HCT116 (cell line): ENCODE measurements at regions not wholly inside any gene's neighbourhood (a gene's known extent, or its start where the extent isn't known, plus 50 kb on each side); places are given as distances from the start of the nearest gene placed in this dataset.

Experiments
- ATAC-seq: fragments of 200-7000 bp; cut with Tn5 transposase; 2 replicates; pipeline ENCODE4 v1.9.1; 2020; ENCODE audit warnings: mild to moderate bottlenecking, moderate library complexity
- BruUV-seq: library from RNA; stranded (reverse); fragments of 400-500 nt; replicated peaks from 2 replicates; lab custom pipeline; 2021; lab: Mats Ljungman, UMichigan
- CTCF ChIA-PET: fragments of 300-600 bp; sonication (Branson Sonifier 250); formaldehyde crosslinking; loops from one replicate; lab custom pipeline; 2021; ENCODE audit warnings: antibody characterized with exemption; lab: Charles Lee
- POLR2A ChIA-PET: fragments of 300-600, 350-600 bp; sonication (Branson Sonifier 250); formaldehyde crosslinking; loops from one replicate; lab custom pipeline; 2021; ENCODE audit warnings: antibody characterized with exemption; lab: Charles Lee
- RAD21 ChIA-PET, 2 experiments: fragments of 300-600 bp; sonication (Branson Sonifier 250); formaldehyde crosslinking; loops; one replicate each; lab custom pipeline; 2023; ENCODE audit warnings: low total read pairs in 2 of 2; ENCODE audit not compliant: uncharacterized antibody in 2 of 2, unreplicated experiment in 2 of 2, low non-redundant PET in 1 of 2; lab: Charles Lee
- DNase-seq: peaks from one replicate; pipeline ENCODE4 v3.0.0-alpha.2; 2010; ENCODE audit warnings: low read depth, low spot score
- H2AFZ ChIP-seq: fragments of 200-600 bp; shearing (Covaris generic), sonication (generic); 2 replicates; pipeline ENCODE4 v1.6.1; 2017; ENCODE audit warnings: low read depth, mixed run types, mixed read lengths, antibody characterized with exemption, low read length; ENCODE audit not compliant: poor library complexity, severe bottlenecking
- H3K27ac ChIP-seq: 2 replicates; pipeline ENCODE4 v1.5.1; 2012; ENCODE audit warnings: low read depth, low read length
- H3K27me3 ChIP-seq: fragments of 200-600 bp; sonication (generic); 2 replicates; pipeline ENCODE4 v1.6.1; 2016; ENCODE audit warnings: mixed run types, low read length, mixed read lengths; ENCODE audit not compliant: insufficient read depth
- H3K36me3 ChIP-seq, 2 experiments: fragments of 200-500 bp in 1 of 2; fragments of 200-600 bp in 1 of 2; sonication (Bioruptor generic) in 1 of 2; sonication (generic) in 1 of 2; 2 replicates each; pipeline versions ENCODE4 v1.5.1 to v1.6.1; 2014 to 2016; ENCODE audit warnings: low read length in 2 of 2, inconsistent platforms in 1 of 2, mixed read lengths in 1 of 2, mixed run types in 1 of 2; ENCODE audit not compliant: insufficient read depth in 2 of 2, control insufficient read depth in 1 of 2
- H3K4me1 ChIP-seq, 2 experiments: fragments of 200-600 bp in 1 of 2; sonication (generic) in 1 of 2; 2 replicates each; pipeline versions ENCODE4 v1.5.1 to v1.6.1; 2012 to 2017; ENCODE audit warnings: low read length in 2 of 2, inconsistent platforms in 1 of 2, mild to moderate bottlenecking in 1 of 2, mixed read lengths in 1 of 2, mixed run types in 1 of 2, moderate library complexity in 1 of 2; ENCODE audit not compliant: insufficient read depth in 2 of 2, control insufficient read depth in 1 of 2
- H3K4me2 ChIP-seq: fragments of 200-600 bp; sonication (generic); 2 replicates; pipeline ENCODE4 v1.6.1; 2017; ENCODE audit warnings: mixed run types, low read length, mixed read lengths
- H3K4me3 ChIP-seq, 2 experiments: fragments of 200-600 bp in 1 of 2; sonication (generic) in 1 of 2; replicated peaks in 1 of 2; 2 replicates each; pipeline ENCODE4 v1.5.1; 2011 to 2016; ENCODE audit warnings: low read length in 2 of 2, control low read depth in 1 of 2, low read depth in 1 of 2, mild to moderate bottlenecking in 1 of 2, mixed read lengths in 1 of 2, mixed run types in 1 of 2
- H3K79me2 ChIP-seq: fragments of 200-600 bp; sonication (generic); 2 replicates; pipeline ENCODE4 v1.6.1; 2017; ENCODE audit warnings: mild to moderate bottlenecking, mixed run types, low read length, moderate library complexity, mixed read lengths; ENCODE audit not compliant: insufficient read depth
- H3K9ac ChIP-seq: fragments of 200-600 bp; sonication (generic); 2 replicates; pipeline ENCODE4 v1.6.1; 2016; ENCODE audit warnings: low read length, mixed read lengths
- H3K9me2 ChIP-seq: fragments of 200-600 bp; sonication (generic), shearing (Covaris generic); 2 replicates; pipeline ENCODE4 v1.6.1; 2017; ENCODE audit warnings: mixed run types, mild to moderate bottlenecking, moderate library complexity; ENCODE audit not compliant: insufficient read depth
- H3K9me3 ChIP-seq, 2 experiments: fragments of 200-500 bp in 1 of 2; fragments of 200-600 bp in 1 of 2; sonication (Bioruptor generic) in 1 of 2; sonication (generic) in 1 of 2; 2 replicates each; pipeline ENCODE4 v1.6.1; 2014 to 2017; ENCODE audit warnings: low read length in 2 of 2, mixed read lengths in 2 of 2, inconsistent platforms in 1 of 2, low read depth in 1 of 2, mild to moderate bottlenecking in 1 of 2, mixed run types in 1 of 2, moderate library complexity in 1 of 2; ENCODE audit not compliant: control insufficient read depth in 1 of 2, insufficient read depth in 1 of 2
- H4K20me1 ChIP-seq: fragments of 200-600 bp; sonication (generic), shearing (Covaris generic); 2 replicates; pipeline ENCODE4 v1.6.1; 2017; ENCODE audit warnings: mixed run types, mild to moderate bottlenecking, moderate library complexity; ENCODE audit not compliant: insufficient read depth
- CEBPB ChIP-seq: IDR thresholded peaks from 2 replicates; pipeline ENCODE4 v1.6.1; 2012; ENCODE audit warnings: low read depth
- CTCF ChIP-seq, 3 experiments: fragments of 200-600 bp in 1 of 3; sonication (generic) in 1 of 3; IDR thresholded peaks in 2 of 3; conservative IDR thresholded peaks in 1 of 3; 2 replicates each; pipeline ENCODE4 v1.5.1; 2012 to 2017; ENCODE audit warnings: low read depth in 2 of 3, low read length in 2 of 3, antibody characterized with exemption in 1 of 3, borderline replicate concordance in 1 of 3, control low read depth in 1 of 3, mild to moderate bottlenecking in 1 of 3, mixed read lengths in 1 of 3, mixed run types in 1 of 3, moderate library complexity in 1 of 3; ENCODE audit not compliant: insufficient read depth in 1 of 3
- EGR1 ChIP-seq: IDR thresholded peaks from 2 replicates; pipeline ENCODE4 v1.6.1; 2012; ENCODE audit warnings: low read depth
- JUND ChIP-seq: IDR thresholded peaks from 2 replicates; pipeline ENCODE4 v1.6.1; 2012
- POLR2AphosphoS5 ChIP-seq: IDR thresholded peaks from 2 replicates; pipeline ENCODE4 v1.6.1; 2011; ENCODE audit warnings: mild to moderate bottlenecking, low read depth, low read length, moderate library complexity
- SIN3A ChIP-seq: IDR thresholded peaks from 2 replicates; pipeline ENCODE4 v1.6.1; 2012; ENCODE audit warnings: low read depth
- SP1 ChIP-seq: IDR thresholded peaks from 2 replicates; pipeline ENCODE4 v1.6.1; 2012; ENCODE audit warnings: low read depth
- TCF7L2 ChIP-seq: IDR thresholded peaks from 2 replicates; pipeline ENCODE4 v1.7.0; 2011; ENCODE audit warnings: borderline replicate concordance, inconsistent platforms; ENCODE audit not compliant: insufficient read depth, insufficient read length; ENCODE audit errors: extremely low read depth
- ZBTB33 ChIP-seq: IDR thresholded peaks from 2 replicates; pipeline ENCODE4 v1.6.1; 2011; ENCODE audit warnings: mild to moderate bottlenecking, low read length, moderate library complexity; ENCODE audit not compliant: insufficient replicate concordance; ENCODE audit errors: extremely low read depth
- ZFX ChIP-seq: fragments of 450-650 bp; IDR thresholded peaks from 2 replicates; pipeline ENCODE4 v1.6.1; 2017
- intact Hi-C: fragments of 100-400 bp; cut with micrococcal nuclease; formaldehyde crosslinking; loops from 2 replicates; pipeline ENCODE4 v1.10.0; 2022

GRCh38 chr2:58649756-58650155, 408.6 kb upstream of the FANCL start (continued):
- no peak for TF ChIP-seq SP1
- no peak for TF ChIP-seq SIN3A
- no peak for TF ChIP-seq TCF7L2
- no peak for TF ChIP-seq ZFX
- no peak for TF ChIP-seq POLR2AphosphoS5
- no peak for TF ChIP-seq JUND
- TF ChIP-seq ZBTB33 = no peak
- TF ChIP-seq CTCF (IDR thresholded peaks at IDR 0.05 in 2 of 3, conservative IDR thresholded peaks at IDR 0.05 in 1 of 3; ENCODE audit: borderline replicate concordance in 1 of 3, insufficient read depth in 1 of 3, low read depth in 2 of 3, low read length in 2 of 3) = no peak
- TF ChIP-seq CEBPB = no peak
- TF ChIP-seq EGR1 = no peak

DNA sequence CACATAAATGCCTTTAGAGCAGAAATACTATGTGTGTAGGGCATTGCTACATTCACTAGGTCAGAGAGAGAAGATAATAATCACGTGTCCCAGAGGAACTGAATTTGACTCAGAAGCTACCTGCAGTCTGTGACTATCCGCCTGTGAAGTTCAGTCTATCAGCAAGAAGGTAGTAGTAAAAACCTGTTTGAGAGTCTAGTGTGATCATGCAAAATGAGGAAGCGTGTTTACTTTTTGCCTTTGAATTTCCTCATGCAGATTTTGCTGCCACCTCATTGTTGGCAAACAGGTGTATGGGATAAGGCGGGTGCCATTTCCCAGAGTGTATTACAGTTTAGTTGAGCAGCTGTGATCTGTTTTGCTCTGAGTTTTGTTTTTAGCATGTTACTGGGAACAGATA, 403.9 kb upstream of the FANCL start:
- ATAC-seq (no peak), DNase-seq (no peak)
- no peaks in the 10 kb centered on the region for H3K36me3 ChIP-seq
- no TSS peak for BruUV-seq
- no peak overlapping the region for H3K4me2 ChIP-seq
- ChIA-PET CTCF (no interaction called here), POLR2A (no interaction called here), RAD21 (no interaction called here)
- H3K27me3 ChIP-seq = no peaks in the 10 kb centered on the region
- no peaks in the 10 kb centered on the region for H3K4me1 ChIP-seq
- H3K9ac ChIP-seq = no peak overlapping the region
- no peak for TF ChIP-seq CEBPB
- H3K79me2 ChIP-seq = no peaks in the 10 kb centered on the region
- H2AFZ ChIP-seq = no peak overlapping the region
- no peak overlapping the region for H3K4me3 ChIP-seq
- no peaks in the 10 kb centered on the region for H3K9me3 ChIP-seq
- intact Hi-C loops = no loop called here
- H3K9me2 ChIP-seq = no peaks in the 10 kb centered on the region
- H4K20me1 ChIP-seq = no peaks in the 10 kb centered on the region
- H3K27ac ChIP-seq = no peak overlapping the region
